Activated CD8-positive, alpha-beta T cell treated with anti-CD3 and anti-CD28 coated beads for 36 hours (primary cell): ENCODE measurements at regions not wholly inside any gene's neighbourhood (a gene's known extent, or its start where the extent isn't known, plus 50 kb on each side); places are given as distances from the start of the nearest gene placed in this dataset.

ENCODE experiments used
- ATAC-seq: fragments of 200-7000 bp; cut with Tn5 transposase; one replicate; pipeline ENCODE4 v1.10.0; 2021; ENCODE audit warnings: mild to moderate bottlenecking, moderate library complexity
- CTCF ChIA-PET: fragments of 350-600 bp; sonication (Branson Sonifier 250); formaldehyde crosslinking; loops from one replicate; lab custom pipeline; 2021; ENCODE audit warnings: antibody characterized with exemption; lab: Charles Lee
- POLR2A ChIA-PET: fragments of 350-600 bp; sonication (Branson Sonifier 250); formaldehyde crosslinking; loops from one replicate; lab custom pipeline; 2021; ENCODE audit warnings: antibody characterized with exemption; lab: Charles Lee
- DNase-seq: peaks from one replicate; pipeline ENCODE4 v3.0.0-alpha.2; 2020
- H3K27ac Mint-ChIP-seq: one replicate; pipeline ENCODE4 v1.8.0; 2021; ENCODE audit warnings: mild to moderate bottlenecking, mixed read lengths
- H3K27me3 Mint-ChIP-seq: one replicate; pipeline ENCODE4 v1.8.0; 2021; ENCODE audit warnings: mixed read lengths
- H3K36me3 Mint-ChIP-seq: one replicate; pipeline ENCODE4 v1.8.0; 2021; ENCODE audit warnings: low read depth, mixed read lengths
- H3K4me1 Mint-ChIP-seq: one replicate; pipeline ENCODE4 v1.8.0; 2021; ENCODE audit warnings: low read depth, mixed read lengths
- H3K4me3 Mint-ChIP-seq: one replicate; pipeline ENCODE4 v1.8.0; 2021; ENCODE audit warnings: mild to moderate bottlenecking, moderate library complexity, mixed read lengths
- H3K9me3 Mint-ChIP-seq: one replicate; pipeline ENCODE4 v1.8.0; 2021; ENCODE audit warnings: mixed read lengths
- CTCF ChIP-seq: fragments of 200-600 bp; IDR thresholded peaks from one replicate; pipeline ENCODE4 v1.8.0; 2022; ENCODE audit warnings: antibody characterized with exemption, mild to moderate bottlenecking
- intact Hi-C: fragments of 100-400 bp; cut with micrococcal nuclease; formaldehyde crosslinking; loops from one replicate; pipeline ENCODE4 v1.10.0; 2022

- TF ChIP-seq CTCF, result no peak
- intact Hi-C loops, result no loop called here
- ChIA-PET CTCF (no interaction called here), POLR2A (no interaction called here)
- Mint-ChIP-seq H3K27me3 (no peaks in the 10 kb centered on the region), H3K36me3 (no peaks in the 10 kb centered on the region), H3K4me3 (no peak overlapping the region), H3K9me3 (no peaks in the 10 kb centered on the region), H3K27ac (no peak overlapping the region), H3K4me1 (no peaks in the 10 kb centered on the region)
- no peak for DNase-seq
- no peak for ATAC-seq
These were observed 1159.8 kb upstream of the MIR17HG start for GRCh38 chr13:90187478-90188350.

- ATAC-seq (no peak), DNase-seq (no peak)
- intact Hi-C loops, result no loop called here
- no peak for TF ChIP-seq CTCF
- ChIA-PET POLR2A (no interaction called here), CTCF (no interaction called here)
- Mint-ChIP-seq H3K27me3 (no peaks in the 10 kb centered on the region), H3K36me3 (no peaks in the 10 kb centered on the region), H3K4me3 (no peak overlapping the region), H3K9me3 (no peaks in the 10 kb centered on the region), H3K4me1 (no peaks in the 10 kb centered on the region), H3K27ac (no peak overlapping the region)
These were observed 1159.2 kb upstream of the MIR17HG start for GRCh38 chr13:90188351-90188636.

- no peaks in the 10 kb centered on the region for H3K4me1 Mint-ChIP-seq
- ChIA-PET CTCF (no interaction called here), POLR2A (no interaction called here)
- H3K4me3 Mint-ChIP-seq, result no peak overlapping the region
- intact Hi-C loops, result no loop called here
- DNase-seq (no peak), ATAC-seq (no peak)
- H3K27ac Mint-ChIP-seq, result no peak overlapping the region
- no peaks in the 10 kb centered on the region for H3K36me3 Mint-ChIP-seq
- TF ChIP-seq CTCF, result no peak
- peaks cover 17% of the 10 kb centered on the region for H3K9me3 Mint-ChIP-seq
- no peaks in the 10 kb centered on the region for H3K27me3 Mint-ChIP-seq
These were observed 1149.8 kb upstream of the MIR17HG start for GRCh38 chr13:90197722-90198121.

- H3K36me3 Mint-ChIP-seq, result no peaks in the 10 kb centered on the region
- H3K27ac Mint-ChIP-seq, result no peak overlapping the region
- intact Hi-C loops, result no loop called here
- DNase-seq (no peak), ATAC-seq (no peak)
- no peaks in the 10 kb centered on the region for H3K27me3 Mint-ChIP-seq
- CTCF ChIA-PET, result interaction anchor here (0.6 kb wide), 1 partner anchor 494 kb away, joined by 3 read pairs; no protein-coding TSS in a partner anchor
- no peak overlapping the region for H3K4me3 Mint-ChIP-seq
- H3K9me3 Mint-ChIP-seq, result peaks cover 8% of the 10 kb centered on the region
- TF ChIP-seq CTCF, result no peak
- POLR2A ChIA-PET, result no interaction called here
- H3K4me1 Mint-ChIP-seq, result no peaks in the 10 kb centered on the region
These were observed 1146.3 kb upstream of the MIR17HG start for GRCh38 chr13:90201202-90201601.

- Mint-ChIP-seq H3K4me1 (no peaks in the 10 kb centered on the region), H3K36me3 (no peaks in the 10 kb centered on the region), H3K9me3 (peaks cover 9% of the 10 kb centered on the region), H3K4me3 (no peak overlapping the region), H3K27me3 (no peaks in the 10 kb centered on the region), H3K27ac (no peak overlapping the region)
- intact Hi-C loops, result no loop called here
- TF ChIP-seq CTCF, result no peak
- ChIA-PET CTCF (interaction anchor here (0.6 kb wide), 1 partner anchor 494 kb away, joined by 3 read pairs; no protein-coding TSS in a partner anchor), POLR2A (no interaction called here)
- ATAC-seq (no peak), DNase-seq (no peak)
These were observed 1145.6 kb upstream of the MIR17HG start for GRCh38 chr13:90201676-90202460.
